HG03521 (cell line): ENCODE measurements at regions not wholly inside any gene's neighbourhood (a gene's known extent, or its start where the extent isn't known, plus 50 kb on each side); places are given as distances from the start of the nearest gene placed in this dataset.

ENCODE experiments used
- ATAC-seq: cut with Tn5 transposase; IDR thresholded peaks from one replicate; pipeline ENCODE4 v1.9.1; 2021; ENCODE audit warnings: mild to moderate bottlenecking, moderate library complexity; ENCODE audit not compliant: unreplicated experiment

GRCh38 chr7:155138204-155138603, 68.1 kb downstream of the HTR5A start:
- no peak for ATAC-seq

GRCh38 chr7:155141562-155141961, 71.4 kb downstream of the HTR5A start:
- ATAC-seq = no peak

- ATAC-seq = no peak
These were observed 73.3 kb downstream of the HTR5A start for GRCh38 chr7:155143381-155143780.

GRCh38 chr7:155144371-155144770, 74.2 kb downstream of the HTR5A start:
- no peak for ATAC-seq

- no peak for ATAC-seq
These were observed 75.5 kb downstream of the HTR5A start for GRCh38 chr7:155145477-155146255.

- no peak for ATAC-seq
These were observed 77.0 kb downstream of the HTR5A start for GRCh38 chr7:155147172-155147571.

GRCh38 chr7:155147624-155148023, 77.5 kb downstream of the HTR5A start:
- ATAC-seq = no peak

GRCh38 chr7:155153676-155154075, 83.6 kb downstream of the HTR5A start:
- ATAC-seq = no peak

GRCh38 chr7:155154586-155154985, 84.5 kb downstream of the HTR5A start:
- no peak for ATAC-seq

GRCh38 chr7:155161690-155162089, 91.6 kb downstream of the HTR5A start:
- ATAC-seq = no peak

GRCh38 chr7:155162422-155162821, 92.3 kb downstream of the HTR5A start:
- no peak for ATAC-seq

- ATAC-seq = no peak
These were observed 93.6 kb downstream of the HTR5A start for GRCh38 chr7:155163696-155164095.

GRCh38 chr7:155164316-155164715, 94.2 kb downstream of the HTR5A start:
- ATAC-seq = no peak

GRCh38 chr7:155166108-155166507, 96.0 kb downstream of the HTR5A start:
- ATAC-seq = no peak

GRCh38 chr7:155166673-155167370, 96.7 kb downstream of the HTR5A start:
- ATAC-seq = no peak

- no peak for ATAC-seq
These were observed 97.7 kb downstream of the HTR5A start for GRCh38 chr7:155167706-155168365.

- ATAC-seq = no peak
These were observed 98.7 kb downstream of the HTR5A start for GRCh38 chr7:155168597-155169480.

GRCh38 chr7:155169498-155170065, 99.5 kb downstream of the HTR5A start:
- ATAC-seq = no peak

GRCh38 chr7:155170331-155170730, 100.2 kb downstream of the HTR5A start:
- ATAC-seq = no peak

- ATAC-seq = no peak
These were observed 102.0 kb downstream of the HTR5A start for GRCh38 chr7:155172141-155172540.

GRCh38 chr7:155173905-155174304, 103.8 kb downstream of the HTR5A start:
- no peak for ATAC-seq
